Duodenal mucosa (tissue), 2 donors: ENCODE measurements at regions not wholly inside any gene's neighbourhood (a gene's known extent, or its start where the extent isn't known, plus 50 kb on each side); places are given as distances from the start of the nearest gene placed in this dataset.

ENCODE experiments used
- H3K27ac ChIP-seq: one replicate; pipeline ENCODE4 v1.7.0; 2013; ENCODE audit warnings: low read depth, low read length
- H3K27me3 ChIP-seq, 2 donors: one replicate each; pipeline ENCODE4 v1.7.0; 2013; ENCODE audit warnings: low read length in 2 of 2, control low read depth in 1 of 2; ENCODE audit not compliant: insufficient read depth in 2 of 2, control insufficient read depth in 1 of 2
- H3K36me3 ChIP-seq, 2 donors: one replicate each; pipeline ENCODE4 v1.7.0; 2013; ENCODE audit warnings: low read length in 2 of 2, control low read depth in 1 of 2; ENCODE audit not compliant: insufficient read depth in 2 of 2, control insufficient read depth in 1 of 2
- H3K4me1 ChIP-seq, 2 donors: one replicate each; pipeline ENCODE4 v1.7.0; 2013; ENCODE audit warnings: low read length in 2 of 2, control low read depth in 1 of 2; ENCODE audit not compliant: insufficient read depth in 2 of 2, control insufficient read depth in 1 of 2
- H3K4me3 ChIP-seq, 2 donors: one replicate each; pipeline ENCODE4 v1.7.0; 2013; ENCODE audit warnings: low read length in 2 of 2, low read depth in 1 of 2
- H3K9ac ChIP-seq, 2 donors: one replicate each; pipeline ENCODE4 v1.7.0; 2013; ENCODE audit warnings: low read length in 2 of 2, low read depth in 1 of 2
- H3K9me3 ChIP-seq, 2 donors: one replicate each; pipeline ENCODE4 v1.7.0; 2013; ENCODE audit warnings: low read length in 2 of 2, control low read depth in 1 of 2; ENCODE audit not compliant: control insufficient read depth in 1 of 2

GRCh38 chr15:93980261-93980911, 251.0 kb upstream of the MCTP2 start:
- Histone ChIP-seq H3K4me1 (no peaks in the 10 kb centered on the region), H3K27me3 (no peaks in the 10 kb centered on the region), H3K9ac (no peak overlapping the region), H3K9me3 (no peaks in the 10 kb centered on the region), H3K36me3 (no peaks in the 10 kb centered on the region), H3K4me3 (no peak overlapping the region), H3K27ac (no peak overlapping the region)

GRCh38 chr15:93974804-93975481, 256.4 kb upstream of the MCTP2 start:
- Histone ChIP-seq H3K27me3 (no peaks in the 10 kb centered on the region), H3K27ac (no peak overlapping the region), H3K9me3 (no peaks in the 10 kb centered on the region), H3K36me3 (no peaks in the 10 kb centered on the region), H3K4me3 (no peak overlapping the region), H3K9ac (no peak overlapping the region), H3K4me1 (no peaks in the 10 kb centered on the region)

GRCh38 chr15:93973287-93973686, 258.1 kb upstream of the MCTP2 start:
- no peak overlapping the region for H3K9ac ChIP-seq
- no peaks in the 10 kb centered on the region for H3K9me3 ChIP-seq
- no peaks in the 10 kb centered on the region for H3K27me3 ChIP-seq
- H3K27ac ChIP-seq, result no peak overlapping the region
- no peaks in the 10 kb centered on the region for H3K4me1 ChIP-seq
- no peak overlapping the region for H3K4me3 ChIP-seq
- H3K36me3 ChIP-seq, result no peaks in the 10 kb centered on the region

- no peaks in the 10 kb centered on the region for H3K27me3 ChIP-seq
- H3K4me1 ChIP-seq, result no peaks in the 10 kb centered on the region
- no peak overlapping the region for H3K4me3 ChIP-seq
- H3K9me3 ChIP-seq, result no peaks in the 10 kb centered on the region
- H3K36me3 ChIP-seq, result no peaks in the 10 kb centered on the region
- H3K9ac ChIP-seq, result no peak overlapping the region
- no peak overlapping the region for H3K27ac ChIP-seq
Observed at GRCh38 chr15:93968773-93969172, 262.6 kb upstream of the MCTP2 start.

GRCh38 chr15:93965304-93965908, 266.0 kb upstream of the MCTP2 start:
- H3K9me3 ChIP-seq, result no peaks in the 10 kb centered on the region
- H3K4me3 ChIP-seq, result no peak overlapping the region
- no peaks in the 10 kb centered on the region for H3K36me3 ChIP-seq
- no peaks in the 10 kb centered on the region for H3K4me1 ChIP-seq
- H3K9ac ChIP-seq, result no peak overlapping the region
- H3K27me3 ChIP-seq, result no peaks in the 10 kb centered on the region
- no peak overlapping the region for H3K27ac ChIP-seq

- H3K4me3 ChIP-seq, result no peak overlapping the region
- no peaks in the 10 kb centered on the region for H3K4me1 ChIP-seq
- H3K9me3 ChIP-seq, result no peaks in the 10 kb centered on the region
- H3K27me3 ChIP-seq, result no peaks in the 10 kb centered on the region
- H3K9ac ChIP-seq, result no peak overlapping the region
- H3K36me3 ChIP-seq, result no peaks in the 10 kb centered on the region
- H3K27ac ChIP-seq, result no peak overlapping the region
Observed at GRCh38 chr15:93954985-93955571, 276.3 kb upstream of the MCTP2 start.

GRCh38 chr15:93948726-93949125, 282.6 kb upstream of the MCTP2 start:
- no peaks in the 10 kb centered on the region for H3K36me3 ChIP-seq
- no peaks in the 10 kb centered on the region for H3K9me3 ChIP-seq
- no peak overlapping the region for H3K27ac ChIP-seq
- no peaks in the 10 kb centered on the region for H3K4me1 ChIP-seq
- no peaks in the 10 kb centered on the region for H3K27me3 ChIP-seq
- no peak overlapping the region for H3K4me3 ChIP-seq
- no peak overlapping the region for H3K9ac ChIP-seq

- Histone ChIP-seq H3K9ac (no peak overlapping the region), H3K9me3 (no peaks in the 10 kb centered on the region), H3K27ac (no peak overlapping the region), H3K4me3 (no peak overlapping the region), H3K27me3 (no peaks in the 10 kb centered on the region), H3K36me3 (no peaks in the 10 kb centered on the region), H3K4me1 (peaks cover 0 to 5% of the 10 kb centered on the region in 2 donors)
Observed at GRCh38 chr15:93943586-93943985, 287.8 kb upstream of the MCTP2 start.

- Histone ChIP-seq H3K4me3 (no peak overlapping the region), H3K36me3 (no peaks in the 10 kb centered on the region), H3K4me1 (peaks cover 0 to 5% of the 10 kb centered on the region in 2 donors), H3K27me3 (no peaks in the 10 kb centered on the region), H3K9me3 (no peaks in the 10 kb centered on the region), H3K9ac (no peak overlapping the region), H3K27ac (no peak overlapping the region)
Observed at GRCh38 chr15:93942269-93942694, 289.1 kb upstream of the MCTP2 start.

- H3K36me3 ChIP-seq, result no peaks in the 10 kb centered on the region
- H3K4me3 ChIP-seq, result no peak overlapping the region
- no peak overlapping the region for H3K27ac ChIP-seq
Observed at GRCh38 chr15:93941697-93942096, 289.7 kb upstream of the MCTP2 start.

More at GRCh38 chr15:93941697-93942096, 289.7 kb upstream of the MCTP2 start:
- Histone ChIP-seq H3K9me3 (no peaks in the 10 kb centered on the region), H3K9ac (no peak overlapping the region), H3K27me3 (no peaks in the 10 kb centered on the region), H3K4me1 (peaks cover 0 to 5% of the 10 kb centered on the region in 2 donors)
